Forelimb muscle (tissue), 1 donor: ENCODE measurements at regions not wholly inside any gene's neighbourhood (a gene's known extent, or its start where the extent isn't known, plus 50 kb on each side); places are given as distances from the start of the nearest gene placed in this dataset.

ENCODE experiments used
- DNase-seq: peaks from one replicate; pipeline ENCODE4 v3.0.0-alpha.2; 2013; ENCODE audit warnings: low read depth

GRCh38 chr1:30514945-30515344, 208.4 kb downstream of the MATN1 start:
- DNase-seq = no peak

- DNase-seq = no peak
These were observed 209.2 kb downstream of the MATN1 start for GRCh38 chr1:30514137-30514654.

DNA sequence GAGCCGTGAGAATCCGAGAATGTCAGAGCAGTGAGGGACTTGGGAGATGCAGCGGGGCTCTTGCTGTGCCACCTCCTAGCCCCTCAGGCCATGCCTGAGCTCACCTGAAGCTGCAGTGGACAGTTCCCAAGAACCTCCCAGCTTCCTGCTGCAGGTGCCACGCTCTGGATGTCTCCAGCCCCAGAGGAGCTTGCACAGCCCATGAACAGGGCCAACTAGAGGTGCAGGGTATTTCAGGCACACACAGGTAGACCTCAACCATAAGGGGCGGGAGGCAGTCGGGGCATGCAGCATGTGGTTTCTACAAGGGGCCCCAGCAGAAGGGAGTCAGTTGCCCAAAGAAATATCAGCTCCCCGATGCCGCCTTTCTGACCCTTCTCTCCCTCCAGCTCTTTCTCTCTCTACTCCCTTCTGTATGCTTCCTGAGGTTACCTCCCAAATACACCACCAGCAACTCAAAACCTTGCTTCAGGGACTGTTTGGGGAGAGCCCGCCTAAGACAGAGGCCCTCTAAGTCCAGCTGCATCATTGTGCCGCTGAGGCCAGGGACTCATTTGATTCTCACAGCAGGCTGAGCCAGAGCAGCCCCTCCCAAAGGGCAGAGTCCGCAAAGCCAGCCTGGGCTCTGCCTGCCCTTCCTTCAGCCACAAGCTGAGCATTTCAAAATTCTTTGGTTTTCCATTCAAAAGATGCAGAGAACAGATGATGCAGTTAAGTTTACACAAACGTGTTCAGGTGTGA, 209.8 kb downstream of the MATN1 start:
- DNase-seq = no peak

GRCh38 chr1:30512914-30513265, 210.5 kb downstream of the MATN1 start:
- DNase-seq = no peak

DNA sequence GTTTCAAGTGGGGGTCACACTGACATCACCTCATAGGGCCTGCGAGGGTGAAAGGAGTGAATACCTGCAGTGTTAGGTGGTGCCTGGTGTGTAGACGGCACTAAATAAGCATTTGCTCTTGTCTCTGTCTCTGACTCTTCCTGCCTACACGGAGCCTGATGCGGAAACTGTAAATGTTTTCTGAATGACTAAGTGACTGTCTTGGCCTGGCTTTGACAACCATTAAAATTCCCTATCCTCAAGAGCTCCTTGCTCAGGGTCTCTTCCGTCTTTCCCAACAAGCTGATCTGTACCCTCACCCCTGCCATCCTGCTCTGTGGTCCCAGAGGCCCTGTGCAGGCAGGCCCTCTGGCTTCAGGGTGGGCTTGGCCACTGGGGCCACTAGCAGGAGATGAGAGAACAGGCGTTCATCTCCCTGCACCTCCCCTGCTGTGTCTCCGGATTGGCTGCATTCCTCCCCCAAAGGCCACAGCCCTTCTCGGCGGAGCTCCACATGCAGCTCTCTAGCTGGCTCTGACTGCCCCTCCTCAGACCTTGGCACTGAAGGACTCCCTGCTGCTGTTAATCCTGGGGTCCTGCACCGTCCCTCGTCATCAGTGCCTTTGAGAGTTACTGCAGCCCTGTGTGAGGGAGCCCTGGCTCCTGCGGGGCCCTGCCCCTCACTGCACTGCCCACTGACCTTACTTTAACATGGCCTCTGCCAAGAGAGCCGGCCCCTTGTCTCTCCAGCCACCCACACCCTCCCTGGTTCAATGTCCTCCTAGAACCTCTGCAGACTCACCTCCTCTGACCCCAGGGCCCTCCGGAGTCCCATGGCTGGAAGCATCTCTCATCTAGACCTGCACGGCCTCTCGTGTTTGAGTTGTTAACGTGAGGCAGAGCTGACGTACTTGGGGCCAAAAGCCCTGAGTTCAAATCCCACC, 211.1 kb downstream of the MATN1 start:
- DNase-seq = no peak

DNA sequence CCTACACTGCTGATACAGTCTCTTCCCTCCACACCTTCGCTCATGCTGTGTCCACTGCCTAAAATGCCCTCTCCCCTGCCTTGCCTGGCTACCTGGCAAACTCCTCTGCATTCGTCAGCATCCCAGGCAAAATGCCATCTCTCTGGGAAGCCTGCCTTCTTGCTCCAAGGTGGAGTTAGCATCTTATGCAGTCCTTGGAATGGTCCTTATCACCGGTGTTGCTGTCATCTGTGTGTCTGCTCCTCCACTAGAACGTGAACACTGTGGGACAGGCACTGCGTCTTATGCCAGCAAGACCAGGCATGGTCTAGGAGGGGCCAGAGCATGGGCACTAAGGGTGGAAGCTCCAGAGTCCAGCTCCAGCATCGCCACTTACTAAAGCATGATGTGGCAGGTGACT, 211.8 kb downstream of the MATN1 start:
- DNase-seq = no peak

GRCh38 chr1:30511106-30511505, 212.3 kb downstream of the MATN1 start:
- no peak for DNase-seq

- no peak for DNase-seq
These were observed 213.7 kb downstream of the MATN1 start for GRCh38 chr1:30509670-30510069.

- DNase-seq = no peak
These were observed 214.8 kb downstream of the MATN1 start for GRCh38 chr1:30508611-30509010.

GRCh38 chr1:30508175-30508448, 215.3 kb downstream of the MATN1 start:
- DNase-seq = no peak

DNA sequence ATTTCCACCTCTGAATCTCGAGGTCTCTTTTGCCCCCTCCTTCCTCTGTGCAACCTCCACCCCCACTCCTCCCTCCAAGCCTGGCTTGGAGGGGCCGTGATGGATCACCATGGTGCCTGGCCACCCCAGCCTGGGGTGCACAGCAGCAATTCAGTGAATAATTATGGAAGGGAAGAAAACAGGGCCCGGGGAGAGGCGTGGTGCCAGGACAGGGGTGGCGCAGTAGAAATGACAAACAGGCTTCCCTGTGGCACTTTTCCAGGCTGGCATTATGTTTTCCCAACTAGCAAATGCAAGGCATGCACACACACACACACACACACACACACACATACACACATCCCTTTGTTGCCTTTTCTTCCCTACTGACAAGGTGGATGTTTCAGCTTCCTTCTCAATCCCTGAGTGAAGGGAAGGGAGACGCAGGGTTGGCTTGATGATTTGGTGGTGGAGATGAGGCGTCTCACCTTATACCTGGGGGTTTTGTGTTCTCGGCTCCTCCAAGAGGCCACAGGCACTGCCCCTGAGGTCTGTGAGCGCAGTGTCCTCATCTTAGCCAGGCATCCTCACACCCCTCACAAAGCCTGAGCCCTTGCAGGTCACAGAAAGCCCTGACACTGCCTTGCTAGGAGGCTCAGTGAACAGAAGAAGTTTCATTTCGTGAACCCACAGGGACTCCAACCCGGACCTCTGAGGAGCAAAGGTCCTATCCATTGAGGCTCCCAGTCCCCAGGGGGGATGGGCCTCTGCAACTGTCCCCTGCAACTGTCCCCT, 215.8 kb downstream of the MATN1 start:
- DNase-seq = no peak

GRCh38 chr1:30507016-30507312, 216.4 kb downstream of the MATN1 start:
- no peak for DNase-seq

- no peak for DNase-seq
These were observed 216.9 kb downstream of the MATN1 start for GRCh38 chr1:30506291-30507015.

DNA sequence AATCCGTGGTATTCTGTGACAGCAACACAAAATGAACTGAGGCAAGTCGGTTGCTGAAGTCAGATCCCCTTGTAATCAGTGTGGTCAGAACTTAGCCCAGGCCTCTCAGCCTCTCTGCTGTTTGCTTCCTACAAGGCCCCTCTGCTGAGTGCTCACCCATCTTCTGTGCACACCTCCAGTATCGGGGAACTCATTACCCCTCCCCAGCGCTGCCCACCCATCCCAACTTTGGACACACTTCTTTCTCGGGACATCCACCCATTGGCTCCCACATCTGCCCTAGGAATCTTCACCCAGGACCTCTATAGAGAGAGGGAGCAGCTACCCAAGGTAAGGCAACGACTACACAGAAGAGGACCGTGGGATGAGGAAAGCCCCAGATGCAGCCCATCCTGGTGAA, 217.5 kb downstream of the MATN1 start:
- no peak for DNase-seq

GRCh38 chr1:30492451-30492850, 230.9 kb downstream of the MATN1 start:
- no peak for DNase-seq

- DNase-seq = no peak
These were observed 231.6 kb downstream of the MATN1 start for GRCh38 chr1:30491831-30492230.

GRCh38 chr1:30490554-30491053, 232.8 kb downstream of the MATN1 start:
- no peak for DNase-seq

DNA sequence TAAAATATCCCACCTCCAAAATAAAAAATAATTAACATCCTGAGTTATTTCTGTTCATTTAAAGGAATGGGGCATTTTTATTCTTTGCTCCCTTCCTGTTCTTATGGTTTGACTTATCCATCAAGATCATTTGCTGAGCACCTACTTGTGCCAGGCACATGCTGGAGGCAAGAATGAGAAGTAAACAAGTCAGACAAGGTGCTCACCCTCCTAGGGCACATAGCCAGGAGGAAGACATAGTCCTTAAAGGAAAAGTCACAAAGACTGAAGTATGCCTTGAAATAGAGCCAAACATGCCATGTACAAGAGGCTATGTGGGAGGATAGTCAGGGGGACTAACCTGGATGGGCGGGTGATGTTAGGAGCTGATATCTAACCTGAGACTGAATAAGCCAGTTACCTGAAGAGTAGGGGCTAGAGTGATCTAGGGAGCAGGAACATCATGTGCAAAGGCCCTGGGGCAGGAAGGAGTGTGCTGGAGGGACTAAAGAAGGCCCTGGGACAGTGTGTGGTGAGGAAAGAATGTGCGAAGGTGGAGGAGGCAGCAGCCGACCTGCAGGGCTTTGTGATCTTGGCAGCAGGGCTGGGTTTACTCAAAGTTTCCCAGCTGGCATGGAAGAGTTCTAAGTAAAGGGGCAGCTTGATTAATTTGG, 233.5 kb downstream of the MATN1 start:
- no peak for DNase-seq

GRCh38 chr1:30488324-30488913, 235.0 kb downstream of the MATN1 start:
- DNase-seq = no peak

- no peak for DNase-seq
These were observed 236.3 kb downstream of the MATN1 start for GRCh38 chr1:30487042-30487441.

DNA sequence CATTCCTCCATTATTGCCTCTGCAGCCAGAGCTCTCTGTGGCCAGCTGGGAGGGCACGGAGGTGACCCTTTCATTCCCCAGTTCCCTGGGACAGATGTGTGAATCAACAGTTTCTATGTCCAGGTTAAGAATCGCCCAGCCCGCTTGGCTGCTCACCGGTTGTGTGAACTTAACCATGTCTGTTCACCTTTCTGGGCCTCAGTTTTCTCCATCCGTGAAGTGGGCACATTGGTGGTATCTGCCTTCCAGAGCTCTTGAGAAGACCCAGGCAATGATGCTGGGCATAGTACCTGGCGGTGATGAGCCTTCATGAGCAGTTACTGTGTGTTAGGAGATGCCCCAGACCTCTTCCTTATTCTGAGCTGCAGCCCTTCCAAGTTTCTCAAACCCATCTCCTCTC, 238.3 kb downstream of the MATN1 start:
- DNase-seq = no peak
